Suprapubic skin (tissue), 4 donors: ENCODE measurements at regions not wholly inside any gene's neighbourhood (a gene's known extent, or its start where the extent isn't known, plus 50 kb on each side); places are given as distances from the start of the nearest gene placed in this dataset.

Experiments used
- EP300 ChIP-seq: sonication (generic); formaldehyde crosslinking; IDR thresholded peaks from one replicate; pipeline ENCODE4 v1.6.1; 2017; ENCODE audit warnings: antibody characterized with exemption
- POLR2A ChIP-seq, 2 donors: fragments of 450-650 bp; IDR thresholded peaks; one replicate each; pipeline ENCODE4 v1.6.1; 2017; ENCODE audit warnings: antibody characterized with exemption in 2 of 2, mild to moderate bottlenecking in 2 of 2, moderate library complexity in 2 of 2
- POLR2AphosphoS5 ChIP-seq, 3 donors: sonication (generic); formaldehyde crosslinking; IDR thresholded peaks; one replicate each; pipeline ENCODE4 v1.6.1; 2017; ENCODE audit warnings: antibody characterized with exemption in 3 of 3
- TF ChIP-seq, protein P1 (sequence below), 2 donors: fragments of 200-600 bp in 1 of 2; fragments of 450-650 bp in 1 of 2; sonication (generic) in 1 of 2; IDR thresholded peaks; one replicate each; pipeline ENCODE4 v1.5.1; 2016 to 2019; ENCODE audit warnings: antibody characterized with exemption in 2 of 2, mild to moderate bottlenecking in 1 of 2, moderate library complexity in 1 of 2

- TF ChIP-seq, protein P1, sequence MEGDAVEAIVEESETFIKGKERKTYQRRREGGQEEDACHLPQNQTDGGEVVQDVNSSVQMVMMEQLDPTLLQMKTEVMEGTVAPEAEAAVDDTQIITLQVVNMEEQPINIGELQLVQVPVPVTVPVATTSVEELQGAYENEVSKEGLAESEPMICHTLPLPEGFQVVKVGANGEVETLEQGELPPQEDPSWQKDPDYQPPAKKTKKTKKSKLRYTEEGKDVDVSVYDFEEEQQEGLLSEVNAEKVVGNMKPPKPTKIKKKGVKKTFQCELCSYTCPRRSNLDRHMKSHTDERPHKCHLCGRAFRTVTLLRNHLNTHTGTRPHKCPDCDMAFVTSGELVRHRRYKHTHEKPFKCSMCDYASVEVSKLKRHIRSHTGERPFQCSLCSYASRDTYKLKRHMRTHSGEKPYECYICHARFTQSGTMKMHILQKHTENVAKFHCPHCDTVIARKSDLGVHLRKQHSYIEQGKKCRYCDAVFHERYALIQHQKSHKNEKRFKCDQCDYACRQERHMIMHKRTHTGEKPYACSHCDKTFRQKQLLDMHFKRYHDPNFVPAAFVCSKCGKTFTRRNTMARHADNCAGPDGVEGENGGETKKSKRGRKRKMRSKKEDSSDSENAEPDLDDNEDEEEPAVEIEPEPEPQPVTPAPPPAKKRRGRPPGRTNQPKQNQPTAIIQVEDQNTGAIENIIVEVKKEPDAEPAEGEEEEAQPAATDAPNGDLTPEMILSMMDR (IDR thresholded peaks at IDR 0.05): no peak
- TF ChIP-seq POLR2AphosphoS5 (IDR thresholded peaks at IDR 0.05): no peak
- TF ChIP-seq POLR2A (IDR thresholded peaks at IDR 0.05): no peak
- TF ChIP-seq EP300: no peak
These were observed 875.8 kb downstream of the TDRD15 start for GRCh38 chr2:21999522-21999921.
